T-helper 1 cell treated with Interleukin-12 subunit alpha and Interleukin-12 subunit beta and Interleukin-4 antibody, amounts not matched to agents 30 μg/mL and 1 μg/mL, for 36 hours (primary cell): ENCODE measurements at regions not wholly inside any gene's neighbourhood (a gene's known extent, or its start where the extent isn't known, plus 50 kb on each side); places are given as distances from the start of the nearest gene placed in this dataset.
"Not testable (repeated sequence)": the region's sequence is repeated elsewhere in the genome, so short reads cannot be mapped to it uniquely, and the experiment has no call there.

ENCODE experiments used
- H3K27ac Mint-ChIP-seq: one replicate; pipeline ENCODE4 v1.8.0; 2021; ENCODE audit warnings: mild to moderate bottlenecking, mixed read lengths
- H3K27me3 Mint-ChIP-seq: one replicate; pipeline ENCODE4 v1.8.0; 2021; ENCODE audit warnings: low read depth, mixed read lengths
- H3K36me3 Mint-ChIP-seq: one replicate; pipeline ENCODE4 v1.8.0; 2021; ENCODE audit warnings: low read depth, mixed read lengths
- H3K4me1 Mint-ChIP-seq: one replicate; pipeline ENCODE4 v1.8.0; 2021; ENCODE audit warnings: low read depth, mixed read lengths
- H3K4me3 Mint-ChIP-seq: one replicate; pipeline ENCODE4 v1.8.0; 2021; ENCODE audit warnings: mild to moderate bottlenecking, moderate library complexity, mixed read lengths
- H3K9me3 Mint-ChIP-seq: one replicate; pipeline ENCODE4 v1.8.0; 2021; ENCODE audit warnings: mixed read lengths

DNA sequence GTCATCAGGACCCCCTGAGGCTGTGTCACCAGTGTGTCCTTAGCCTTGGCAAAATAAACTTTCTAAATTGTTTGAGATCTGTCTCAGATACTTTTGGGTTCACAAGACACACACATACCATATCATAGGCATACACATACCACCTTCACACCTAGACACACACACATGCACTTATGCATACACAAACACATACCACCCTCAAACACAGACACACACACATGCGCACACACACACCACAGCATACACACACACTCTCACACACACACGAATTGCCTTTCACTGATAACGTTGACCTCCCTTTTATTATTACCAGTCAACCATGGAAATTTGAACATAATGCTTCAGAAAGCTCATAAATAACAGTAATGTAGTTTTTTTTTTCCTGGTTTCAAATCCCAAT is 108.6 kb upstream of the MYLIP start:
- H3K27me3 Mint-ChIP-seq = no peaks in the 10 kb centered on the region
- H3K27ac Mint-ChIP-seq = no peak overlapping the region
- H3K36me3 Mint-ChIP-seq = no peaks in the 10 kb centered on the region
- H3K4me3 Mint-ChIP-seq = no peak overlapping the region
- no peaks in the 10 kb centered on the region for H3K4me1 Mint-ChIP-seq
- no peaks in the 10 kb centered on the region for H3K9me3 Mint-ChIP-seq

DNA sequence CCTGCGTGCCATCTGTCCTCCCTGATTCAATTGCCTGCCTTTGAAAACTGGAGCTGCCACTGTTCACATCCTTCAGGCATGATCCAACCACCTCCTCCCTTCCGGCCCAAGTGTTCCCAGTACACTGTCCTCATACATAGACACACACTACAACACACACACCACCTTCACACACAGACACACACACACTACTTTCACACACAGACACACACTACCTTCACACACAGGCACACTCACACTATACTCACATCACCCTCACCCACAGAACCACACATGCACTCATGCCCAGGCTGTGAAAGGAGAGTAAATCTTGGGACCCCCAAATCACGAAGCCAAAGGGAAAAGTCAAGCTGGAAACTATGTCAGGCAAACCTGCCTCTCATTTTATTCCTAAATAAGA is 109.4 kb upstream of the MYLIP start:
- Mint-ChIP-seq H3K27me3 (no peaks in the 10 kb centered on the region), H3K4me1 (no peaks in the 10 kb centered on the region), H3K36me3 (no peaks in the 10 kb centered on the region), H3K27ac (no peak overlapping the region), H3K9me3 (no peaks in the 10 kb centered on the region), H3K4me3 (no peak overlapping the region)

DNA sequence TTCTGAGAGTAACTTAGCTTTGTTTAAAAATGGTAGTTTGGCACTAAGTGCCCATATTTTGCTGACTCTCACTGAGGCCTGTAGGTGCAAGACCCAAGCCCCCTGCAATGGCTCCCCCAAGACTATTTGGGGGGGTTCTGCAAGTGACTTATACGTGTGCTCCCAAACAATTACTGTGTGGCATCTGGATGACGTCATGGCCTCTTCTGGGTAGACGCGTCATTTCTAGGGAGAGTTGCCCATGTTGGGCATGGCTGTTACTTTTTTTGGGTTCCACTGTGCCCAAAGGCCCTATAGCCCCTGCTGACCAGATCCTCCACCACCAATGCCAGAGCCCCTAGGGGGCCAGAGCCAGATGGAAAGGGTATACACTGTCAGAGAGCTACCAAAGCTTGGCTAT is 110.3 kb upstream of the MYLIP start:
- no peaks in the 10 kb centered on the region for H3K9me3 Mint-ChIP-seq
- no peak overlapping the region for H3K4me3 Mint-ChIP-seq
- no peaks in the 10 kb centered on the region for H3K36me3 Mint-ChIP-seq
- no peak overlapping the region for H3K27ac Mint-ChIP-seq
- H3K27me3 Mint-ChIP-seq = no peaks in the 10 kb centered on the region
- no peaks in the 10 kb centered on the region for H3K4me1 Mint-ChIP-seq

DNA sequence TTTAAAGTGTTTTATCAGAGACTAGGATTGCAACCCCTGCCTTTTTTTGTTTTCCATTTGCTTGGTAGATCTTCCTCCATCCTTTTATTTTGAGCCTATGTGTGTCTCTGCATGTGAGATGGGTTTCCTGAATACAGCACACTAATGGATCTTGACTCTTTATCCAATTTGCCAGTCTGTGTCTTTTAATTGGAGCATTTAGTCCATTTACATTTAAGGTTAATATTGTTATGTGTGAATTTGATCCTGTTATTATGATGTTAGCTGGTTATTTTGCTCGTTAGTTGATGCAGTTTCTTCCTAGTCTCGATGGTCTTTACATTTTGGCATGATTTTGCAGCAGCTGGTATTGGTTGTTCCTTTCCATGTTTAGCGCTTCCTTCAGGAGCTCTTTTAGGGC is 114.6 kb upstream of the MYLIP start:
- H3K27ac Mint-ChIP-seq, H3K36me3 Mint-ChIP-seq, H3K4me1 Mint-ChIP-seq, H3K9me3 Mint-ChIP-seq, H3K27me3 Mint-ChIP-seq, H3K4me3 Mint-ChIP-seq: not testable (repeated sequence)

DNA sequence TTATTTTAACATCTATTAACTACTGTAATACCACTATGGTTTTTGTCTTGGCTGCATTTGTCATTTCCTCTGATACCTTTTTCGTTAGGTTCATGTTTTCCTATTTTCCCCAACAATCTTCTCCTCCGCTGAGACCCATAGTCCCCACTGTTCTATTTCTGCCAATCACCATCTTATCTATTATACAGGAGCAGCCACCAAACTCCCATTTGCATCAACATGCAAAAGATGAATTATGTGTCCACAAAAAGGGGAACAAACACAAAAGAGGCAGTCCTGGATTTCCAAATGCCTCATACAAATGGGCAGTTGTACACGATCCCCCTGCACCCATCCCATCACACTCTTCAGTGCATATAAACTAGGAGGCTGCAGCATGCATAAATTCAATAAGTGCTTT is 121.7 kb upstream of the MYLIP start:
- Mint-ChIP-seq H3K4me3 (no peak overlapping the region), H3K36me3 (no peaks in the 10 kb centered on the region), H3K27me3 (peaks cover 13% of the 10 kb centered on the region), H3K9me3 (peaks cover 4% of the 10 kb centered on the region), H3K27ac (no peak overlapping the region), H3K4me1 (no peaks in the 10 kb centered on the region)

DNA sequence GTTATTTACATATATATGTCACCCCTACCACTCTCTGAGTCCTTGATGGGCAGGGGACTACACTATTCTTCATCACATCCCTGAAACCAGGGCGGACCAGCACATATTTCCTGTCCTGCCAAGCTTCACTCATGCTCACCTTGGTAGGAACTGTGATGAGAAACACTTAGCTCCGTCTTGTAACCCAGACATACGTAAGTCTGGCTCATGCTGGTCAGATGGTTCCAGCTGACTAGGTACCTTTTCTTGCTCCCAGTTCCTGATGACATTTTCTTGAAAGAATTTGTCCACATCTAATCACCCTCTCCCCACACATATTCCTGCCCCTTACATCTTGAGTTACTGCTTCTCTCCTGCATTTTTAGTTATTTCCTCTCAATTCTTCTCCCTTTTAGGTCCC is 122.2 kb upstream of the MYLIP start:
- Mint-ChIP-seq H3K36me3 (no peaks in the 10 kb centered on the region), H3K27ac (no peak overlapping the region), H3K9me3 (peaks cover 4% of the 10 kb centered on the region), H3K4me3 (no peak overlapping the region), H3K27me3 (peaks cover 13% of the 10 kb centered on the region), H3K4me1 (no peaks in the 10 kb centered on the region)

DNA sequence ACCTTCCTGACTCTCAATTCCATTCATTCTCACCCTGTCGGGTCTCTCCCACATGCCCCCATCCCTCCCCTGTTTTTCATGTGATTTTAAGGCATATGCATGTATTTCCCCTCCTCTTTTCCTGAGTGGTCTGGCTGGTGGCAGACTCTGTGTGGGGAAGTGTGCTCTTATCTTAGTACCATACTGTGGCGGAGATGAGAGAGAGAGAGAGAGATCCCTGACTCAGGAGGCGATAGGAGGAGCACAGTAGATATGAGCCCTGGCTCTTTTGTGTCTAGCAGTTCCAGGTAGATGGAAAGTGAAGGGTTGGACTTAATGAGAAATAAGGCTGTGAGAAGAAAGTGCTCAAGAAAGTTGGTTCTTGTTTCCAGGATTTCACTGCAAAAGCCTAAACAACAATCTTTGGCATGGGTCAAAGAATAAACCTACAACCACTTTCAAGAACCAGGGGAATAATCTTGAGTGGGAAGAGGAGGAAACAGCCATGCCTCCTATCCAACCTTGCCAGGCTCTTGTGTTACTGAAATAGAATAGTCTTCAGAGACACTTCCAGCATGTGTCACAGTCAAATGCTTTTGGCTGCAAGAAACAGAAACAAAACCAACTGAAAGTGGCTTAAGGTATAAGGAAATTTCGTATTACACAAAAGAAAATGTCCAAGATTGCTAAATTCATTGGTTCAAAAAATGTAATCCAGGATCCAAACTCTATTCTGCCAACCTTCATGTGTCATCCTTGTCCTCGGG is 123.8 kb upstream of the MYLIP start:
- no peak overlapping the region for H3K27ac Mint-ChIP-seq
- H3K4me3 Mint-ChIP-seq = no peak overlapping the region

DNA sequence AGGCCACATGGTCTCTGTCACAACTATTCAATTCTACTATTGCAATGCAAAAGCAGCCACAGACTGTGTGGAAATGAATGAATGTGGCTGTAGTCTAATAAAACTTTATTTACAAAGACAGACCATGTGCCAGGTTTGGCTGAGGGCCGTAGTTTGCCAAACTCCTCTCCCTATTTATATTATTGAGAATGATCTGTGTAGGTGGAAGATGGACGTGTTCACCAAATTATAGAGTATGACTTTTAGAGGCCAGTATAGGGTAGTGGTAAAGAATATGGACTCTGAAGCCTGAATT is 125.7 kb upstream of the MYLIP start:
- no peak overlapping the region for H3K4me3 Mint-ChIP-seq
- no peaks in the 10 kb centered on the region for H3K36me3 Mint-ChIP-seq
- H3K9me3 Mint-ChIP-seq = no peaks in the 10 kb centered on the region
- H3K27me3 Mint-ChIP-seq = peaks cover 12% of the 10 kb centered on the region
- H3K27ac Mint-ChIP-seq = no peak overlapping the region
- H3K4me1 Mint-ChIP-seq = no peaks in the 10 kb centered on the region

More for the DNA sequence above, 123.8 kb upstream of the MYLIP start:
- no peaks in the 10 kb centered on the region for H3K4me1 Mint-ChIP-seq
- H3K27me3 Mint-ChIP-seq = peaks cover 13% of the 10 kb centered on the region
- no peaks in the 10 kb centered on the region for H3K36me3 Mint-ChIP-seq
- peaks cover 3% of the 10 kb centered on the region for H3K9me3 Mint-ChIP-seq

DNA sequence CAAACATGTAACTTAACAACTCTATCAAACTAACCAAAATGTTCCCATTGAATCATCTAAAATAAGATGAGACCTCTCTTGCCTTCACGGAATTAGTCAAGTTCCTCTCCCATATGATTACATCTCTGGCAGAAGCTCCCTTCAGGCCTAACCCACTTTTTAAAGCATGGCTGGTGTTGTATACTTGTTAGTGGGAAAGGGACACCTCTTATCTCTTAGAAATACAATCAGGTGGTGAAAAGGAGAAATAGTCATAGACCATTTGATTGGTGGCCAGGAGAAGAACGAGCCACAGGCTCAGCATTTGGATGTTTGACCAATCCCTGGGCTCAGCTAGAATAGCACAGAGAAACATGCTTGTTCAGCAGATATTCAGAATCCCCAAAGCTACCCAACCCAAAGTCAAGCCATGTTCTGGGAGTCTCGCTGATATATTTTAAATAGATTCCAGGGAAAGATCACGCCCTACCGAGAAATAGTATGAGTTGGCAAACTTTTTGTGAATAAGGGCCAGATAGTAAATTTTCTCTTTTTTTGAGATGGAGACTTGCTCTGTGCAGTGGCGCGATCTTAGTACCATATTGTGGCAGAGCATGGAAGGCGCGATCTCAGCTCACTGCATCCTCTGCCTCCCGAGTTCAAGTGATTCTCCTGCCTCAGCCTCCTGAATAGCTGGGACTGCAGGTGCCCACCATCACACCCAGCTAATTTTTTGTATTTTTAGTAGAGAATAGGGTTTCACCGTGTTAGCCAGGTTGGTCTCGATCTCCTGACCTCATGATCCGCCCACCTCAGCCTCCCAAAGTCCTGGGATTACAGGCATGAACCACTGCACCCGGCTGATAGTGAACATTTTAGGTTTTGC is 126.3 kb upstream of the MYLIP start:
- H3K36me3 Mint-ChIP-seq = no peaks in the 10 kb centered on the region
- H3K27ac Mint-ChIP-seq = no peak overlapping the region
- no peaks in the 10 kb centered on the region for H3K9me3 Mint-ChIP-seq
- H3K27me3 Mint-ChIP-seq = peaks cover 13% of the 10 kb centered on the region
- H3K4me1 Mint-ChIP-seq = no peaks in the 10 kb centered on the region
- no peak overlapping the region for H3K4me3 Mint-ChIP-seq

DNA sequence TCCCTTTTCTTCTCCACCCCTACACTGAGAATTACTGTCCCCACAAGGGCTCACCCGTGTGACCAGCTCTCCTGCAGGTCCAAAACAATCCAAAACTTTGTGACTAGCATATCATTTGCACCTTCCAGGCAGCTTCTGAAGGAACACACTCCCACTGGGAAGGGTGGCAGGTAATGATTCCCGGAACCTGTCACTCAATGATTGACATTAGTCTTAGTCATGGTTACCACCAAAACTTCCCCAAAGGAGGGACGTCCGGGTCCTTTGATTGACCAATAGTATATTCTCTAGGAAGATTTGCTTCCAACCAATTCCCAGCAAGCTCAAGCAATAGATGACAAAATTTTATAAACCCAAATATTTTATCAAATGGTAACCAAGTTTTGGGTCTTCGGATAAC is 127.7 kb upstream of the MYLIP start:
- Mint-ChIP-seq H3K36me3 (no peaks in the 10 kb centered on the region), H3K4me1 (no peaks in the 10 kb centered on the region), H3K27me3 (peaks cover 6% of the 10 kb centered on the region), H3K4me3 (no peak overlapping the region), H3K27ac (no peak overlapping the region), H3K9me3 (no peaks in the 10 kb centered on the region)

DNA sequence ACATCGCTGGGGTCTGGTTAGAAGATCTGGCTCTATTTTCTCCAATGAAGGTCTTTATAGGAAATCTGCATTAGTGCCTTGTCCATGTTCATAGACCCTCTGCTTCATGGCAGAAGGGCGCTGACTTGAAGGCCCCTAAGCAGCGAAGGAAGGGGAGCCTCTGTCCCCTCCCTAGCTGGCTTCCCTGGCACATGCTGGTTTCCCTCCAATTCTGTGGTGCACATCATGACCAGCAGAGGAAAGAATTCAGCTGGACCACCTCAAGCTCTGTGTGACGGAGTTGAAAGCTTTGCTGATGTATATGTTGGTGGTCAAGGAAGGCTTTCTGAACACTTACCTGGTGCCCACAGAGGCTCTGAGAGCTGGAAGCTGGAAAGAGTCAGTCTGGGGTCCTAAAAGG is 129.7 kb upstream of the MYLIP start:
- Mint-ChIP-seq H3K27me3 (peaks cover 3% of the 10 kb centered on the region), H3K9me3 (no peaks in the 10 kb centered on the region), H3K4me1 (peaks cover 4% of the 10 kb centered on the region), H3K36me3 (no peaks in the 10 kb centered on the region), H3K27ac (no peak overlapping the region), H3K4me3 (no peak overlapping the region)

DNA sequence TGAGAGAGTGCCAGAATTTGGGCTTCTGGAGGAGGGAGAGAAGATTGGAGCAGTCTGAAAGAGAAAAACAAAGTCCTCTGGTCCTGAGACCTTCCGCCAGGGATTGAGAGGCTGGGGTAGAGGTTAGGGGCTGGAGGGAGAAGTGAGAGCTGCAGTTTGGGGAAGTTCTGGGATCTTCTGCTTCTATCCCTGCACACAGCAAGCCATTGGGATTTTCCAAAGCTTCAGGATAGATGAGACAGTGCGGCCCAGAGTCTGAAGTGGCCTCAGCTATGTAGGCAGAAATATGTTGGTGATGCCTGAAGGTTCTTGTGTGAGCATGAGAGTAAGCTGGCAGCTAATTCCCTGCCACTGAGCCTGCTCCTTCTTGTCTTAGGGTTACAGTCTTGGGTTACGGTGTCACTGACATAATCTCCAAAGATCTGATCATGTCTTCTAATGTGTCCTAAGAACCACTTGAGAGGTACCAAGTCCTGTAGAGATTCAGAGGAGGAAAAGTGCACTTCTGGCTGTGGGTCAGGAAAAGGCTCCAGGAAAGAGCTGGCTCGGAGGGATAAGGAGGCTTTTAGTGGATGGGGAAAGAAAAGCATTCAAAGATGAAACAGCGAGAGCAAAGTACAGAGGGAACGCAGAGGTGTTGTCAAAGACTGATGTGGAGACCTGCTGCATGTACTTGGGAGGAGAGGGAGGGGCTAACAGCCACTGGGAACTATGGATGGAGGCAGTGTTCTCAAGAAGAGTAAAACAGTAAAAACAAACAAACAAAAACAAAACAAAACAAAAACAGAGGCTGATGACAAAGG is 131.1 kb upstream of the MYLIP start:
- H3K4me3 Mint-ChIP-seq = no peak overlapping the region
- peaks cover 3% of the 10 kb centered on the region for H3K27me3 Mint-ChIP-seq
- H3K36me3 Mint-ChIP-seq = no peaks in the 10 kb centered on the region
- no peaks in the 10 kb centered on the region for H3K9me3 Mint-ChIP-seq
- H3K4me1 Mint-ChIP-seq = peaks cover 4% of the 10 kb centered on the region
- no peak overlapping the region for H3K27ac Mint-ChIP-seq

DNA sequence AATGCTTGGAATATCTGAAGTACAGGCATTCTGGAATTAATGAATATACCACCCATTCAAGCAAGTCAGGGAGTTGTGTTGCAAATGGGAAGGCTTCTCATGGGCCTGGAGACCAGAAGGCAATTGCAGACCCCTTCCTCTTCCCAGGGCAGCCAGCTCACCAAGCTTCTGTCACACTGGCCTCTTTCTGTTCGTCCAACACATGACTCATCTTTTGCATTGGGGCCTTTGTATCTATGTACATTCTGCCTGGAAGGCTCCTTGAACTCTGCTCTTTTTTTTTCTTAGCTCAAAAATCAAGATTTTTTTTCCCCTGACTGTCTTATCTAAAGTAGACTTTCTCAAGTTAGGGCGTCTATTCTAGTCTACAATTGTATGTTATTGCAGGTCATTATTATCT is 132.9 kb upstream of the MYLIP start:
- Mint-ChIP-seq H3K27ac (no peak overlapping the region), H3K4me3 (no peak overlapping the region), H3K27me3 (peaks cover 7% of the 10 kb centered on the region), H3K4me1 (peaks cover 4% of the 10 kb centered on the region), H3K36me3 (no peaks in the 10 kb centered on the region), H3K9me3 (no peaks in the 10 kb centered on the region)

DNA sequence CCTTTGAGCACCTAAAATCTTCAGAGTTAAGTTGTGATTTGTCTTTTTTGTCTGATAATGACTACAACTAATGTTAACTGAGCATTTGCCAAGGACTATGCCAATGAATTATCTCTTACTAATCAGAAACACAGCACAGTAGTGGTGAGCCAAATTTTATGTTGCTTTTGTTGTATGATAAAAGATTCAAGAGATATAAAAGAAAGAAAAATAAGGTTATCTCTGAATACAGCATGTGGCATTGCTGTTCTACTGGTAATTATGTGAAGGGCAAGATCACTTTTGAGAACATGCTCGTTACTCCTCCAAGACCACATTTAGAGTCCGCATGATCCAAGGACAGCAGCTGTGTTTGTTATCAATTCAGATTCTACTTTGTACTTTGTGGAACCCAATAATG is 133.4 kb upstream of the MYLIP start:
- Mint-ChIP-seq H3K4me3 (no peak overlapping the region), H3K27ac (no peak overlapping the region), H3K27me3 (peaks cover 7% of the 10 kb centered on the region), H3K36me3 (no peaks in the 10 kb centered on the region), H3K4me1 (peaks cover 4% of the 10 kb centered on the region), H3K9me3 (no peaks in the 10 kb centered on the region)
